OCI-LY7 (cell line): ENCODE measurements at regions not wholly inside any gene's neighbourhood (a gene's known extent, or its start where the extent isn't known, plus 50 kb on each side); places are given as distances from the start of the nearest gene placed in this dataset.
"Not testable (repeated sequence)": the region's sequence is repeated elsewhere in the genome, so short reads cannot be mapped to it uniquely, and the experiment has no call there.

Source experiments
- BruUV-seq: library from RNA; stranded (reverse); fragments of 400-500 nt; replicated peaks from 2 replicates; lab custom pipeline; 2021; lab: Mats Ljungman, UMichigan
- CTCF ChIA-PET: fragments of 300-600 bp; sonication (Branson Sonifier 250); formaldehyde crosslinking; loops from one replicate; lab custom pipeline; 2022; ENCODE audit warnings: antibody characterized with exemption; ENCODE audit not compliant: unreplicated experiment; lab: Charles Lee
- POLR2A ChIA-PET: fragments of 300-600 bp; sonication (Branson Sonifier 250); formaldehyde crosslinking; loops from one replicate; lab custom pipeline; 2022; ENCODE audit warnings: antibody characterized with exemption; lab: Charles Lee
- DNase-seq: peaks from one replicate; pipeline ENCODE4 v3.0.0-alpha.2; 2015; ENCODE audit warnings: low spot score
- H2AFZ ChIP-seq: fragments of 200-600 bp; sonication (generic), shearing (Covaris generic); 2 replicates; pipeline ENCODE4 v1.6.1; 2014; ENCODE audit warnings: mild to moderate bottlenecking, antibody characterized with exemption, low read length, moderate library complexity
- H3K27ac ChIP-seq: fragments of 200-600 bp; sonication (generic); 2 replicates; pipeline ENCODE4 v1.5.1; 2014; ENCODE audit warnings: mixed run types, low read depth, mild to moderate bottlenecking, moderate library complexity, low read length, inconsistent platforms; ENCODE audit not compliant: poor library complexity, severe bottlenecking
- H3K36me3 ChIP-seq: fragments of 200-600 bp; sonication (generic); 2 replicates; pipeline ENCODE4 v1.6.1; 2014; ENCODE audit warnings: mild to moderate bottlenecking, antibody characterized with exemption, low read length, moderate library complexity, mixed read lengths; ENCODE audit not compliant: insufficient read depth
- H3K4me1 ChIP-seq: fragments of 200-600 bp; sonication (generic); 2 replicates; pipeline ENCODE4 v1.5.1; 2014; ENCODE audit warnings: mild to moderate bottlenecking, low read length; ENCODE audit not compliant: insufficient read depth, poor library complexity, severe bottlenecking
- H3K4me2 ChIP-seq: fragments of 200-600 bp; sonication (generic); 2 replicates; pipeline ENCODE4 v1.6.1; 2014; ENCODE audit warnings: mild to moderate bottlenecking, low read length
- H3K4me3 ChIP-seq: fragments of 200-600 bp; sonication (generic); 2 replicates; pipeline ENCODE4 v1.5.1; 2014; ENCODE audit warnings: mild to moderate bottlenecking, low read depth, low read length; ENCODE audit not compliant: poor library complexity, severe bottlenecking
- H3K79me2 ChIP-seq: fragments of 200-600 bp; sonication (generic); 2 replicates; pipeline ENCODE4 v1.6.1; 2016; ENCODE audit warnings: low read depth, mild to moderate bottlenecking, low read length, moderate library complexity, mixed read lengths; ENCODE audit not compliant: insufficient read depth
- H3K9me2 ChIP-seq: fragments of 200-600 bp; sonication (generic); 2 replicates; pipeline ENCODE4 v1.6.1; 2016; ENCODE audit warnings: mild to moderate bottlenecking, low read length, mixed read lengths; ENCODE audit not compliant: insufficient read depth
- H3K9me3 ChIP-seq: fragments of 200-600 bp; sonication (generic); 2 replicates; pipeline ENCODE4 v1.6.1; 2014; ENCODE audit warnings: mild to moderate bottlenecking, mixed run types, low read length, mixed read lengths
- H4K20me1 ChIP-seq: fragments of 200-600 bp; sonication (generic); 2 replicates; pipeline ENCODE4 v1.6.1; 2014; ENCODE audit warnings: mild to moderate bottlenecking, antibody characterized with exemption, low read length, moderate library complexity, mixed read lengths; ENCODE audit not compliant: insufficient read depth
- CTCF ChIP-seq: fragments of 200-600 bp; sonication (generic); conservative IDR thresholded peaks from 2 replicates; pipeline ENCODE4 v1.5.1; 2014; ENCODE audit warnings: mild to moderate bottlenecking, antibody characterized with exemption, low read length, moderate library complexity, mixed read lengths
- EZH2phosphoT487 ChIP-seq: fragments of 200-600 bp; sonication (generic); IDR thresholded peaks from 2 replicates; pipeline ENCODE4 v1.6.1; 2018; ENCODE audit warnings: low read depth, borderline replicate concordance, mild to moderate bottlenecking, mixed run types, antibody characterized with exemption, low read length, moderate library complexity, mixed read lengths
- intact Hi-C: fragments of 100-400 bp; cut with micrococcal nuclease; formaldehyde crosslinking; loops from one replicate; pipeline ENCODE4 v1.10.0; 2022; ENCODE audit not compliant: unreplicated experiment

GRCh38 chr14:106694638-106695393 is 1168.4 kb downstream of the TMEM121 start:
- Histone ChIP-seq H3K79me2 (no peaks in the 10 kb centered on the region), H4K20me1 (no peaks in the 10 kb centered on the region), H3K27ac (no peak overlapping the region), H2AFZ (no peak overlapping the region), H3K36me3 (no peaks in the 10 kb centered on the region; the same call in 1 of the 2 replicates), H3K9me3 (peaks cover 9% of the 10 kb centered on the region; the same call in 1 of the 2 replicates), H3K4me2 (no peak overlapping the region), H3K4me3 (no peak overlapping the region), H3K9me2 (no peaks in the 10 kb centered on the region), H3K4me1 (peaks cover 10% of the 10 kb centered on the region)
- BruUV-seq: no TSS peak
- DNase-seq: no peak
- intact Hi-C loops: no loop called here
- ChIA-PET CTCF (no interaction called here), POLR2A (no interaction called here)
- TF ChIP-seq CTCF (peak; percentile 40; the same call in 1 of the 2 replicates), EZH2phosphoT487 (no peak)

GRCh38 chr14:106698620-106699267 is 1172.4 kb downstream of the TMEM121 start:
- H3K79me2 ChIP-seq, BruUV-seq, H3K9me2 ChIP-seq, CTCF ChIA-PET, POLR2A ChIA-PET, H2AFZ ChIP-seq, H4K20me1 ChIP-seq, intact Hi-C loops, H3K36me3 ChIP-seq, H3K9me3 ChIP-seq: not testable (repeated sequence)
- peaks cover 17% of the 10 kb centered on the region for H3K4me1 ChIP-seq
- peak; percentile 70 for DNase-seq
- peak overlapping the region; percentile 83 for H3K27ac ChIP-seq
- H3K4me3 ChIP-seq: peak overlapping the region; percentile 49
- TF ChIP-seq CTCF: 0 out of 2 replicates have a peak, but pooled peaks have one; percentile 21
- peak overlapping the region; percentile 69 for H3K4me2 ChIP-seq

GRCh38 chr14:106703651-106704050 is 1177.3 kb downstream of the TMEM121 start:
- DNase-seq: not testable (repeated sequence)

GRCh38 chr14:106706488-106706887 is 1180.1 kb downstream of the TMEM121 start:
- peak; percentile 16 for DNase-seq

More at GRCh38 chr14:106703651-106704050, 1177.3 kb downstream of the TMEM121 start:
- intact Hi-C loops, H4K20me1 ChIP-seq, CTCF ChIA-PET, POLR2A ChIA-PET, H3K9me2 ChIP-seq, H3K4me2 ChIP-seq, H2AFZ ChIP-seq, H3K36me3 ChIP-seq, H3K9me3 ChIP-seq, H3K4me3 ChIP-seq, H3K27ac ChIP-seq, H3K79me2 ChIP-seq, BruUV-seq: not testable (repeated sequence)
- peaks cover 14% of the 10 kb centered on the region for H3K4me1 ChIP-seq

GRCh38 chr14:106710187-106710586 is 1183.8 kb downstream of the TMEM121 start:
- POLR2A ChIA-PET, H3K4me2 ChIP-seq, H4K20me1 ChIP-seq, H3K4me1 ChIP-seq, H2AFZ ChIP-seq, H3K36me3 ChIP-seq, H3K27ac ChIP-seq, CTCF ChIA-PET, H3K9me3 ChIP-seq, DNase-seq, BruUV-seq, H3K79me2 ChIP-seq, H3K9me2 ChIP-seq, H3K4me3 ChIP-seq: not testable (repeated sequence)
- intact Hi-C loops: loop anchor here (10.0 kb wide), 1 partner anchor 45 kb away; no protein-coding TSS in a partner anchor

More at GRCh38 chr14:106706488-106706887, 1180.1 kb downstream of the TMEM121 start:
- H3K27ac ChIP-seq, H2AFZ ChIP-seq, BruUV-seq, intact Hi-C loops, H3K79me2 ChIP-seq, H3K4me3 ChIP-seq, POLR2A ChIA-PET, H3K4me2 ChIP-seq, H3K9me3 ChIP-seq, CTCF ChIA-PET, H3K4me1 ChIP-seq, H4K20me1 ChIP-seq, H3K36me3 ChIP-seq, H3K9me2 ChIP-seq: not testable (repeated sequence)
